ENCODE measurements at regions not wholly inside any gene's neighbourhood (a gene's known extent, or its start where the extent isn't known, plus 50 kb on each side); places are given as distances from the start of the nearest gene placed in this dataset.
"Not testable (repeated sequence)": the region's sequence is repeated elsewhere in the genome, so short reads cannot be mapped to it uniquely, and the experiment has no call there.

DNA sequence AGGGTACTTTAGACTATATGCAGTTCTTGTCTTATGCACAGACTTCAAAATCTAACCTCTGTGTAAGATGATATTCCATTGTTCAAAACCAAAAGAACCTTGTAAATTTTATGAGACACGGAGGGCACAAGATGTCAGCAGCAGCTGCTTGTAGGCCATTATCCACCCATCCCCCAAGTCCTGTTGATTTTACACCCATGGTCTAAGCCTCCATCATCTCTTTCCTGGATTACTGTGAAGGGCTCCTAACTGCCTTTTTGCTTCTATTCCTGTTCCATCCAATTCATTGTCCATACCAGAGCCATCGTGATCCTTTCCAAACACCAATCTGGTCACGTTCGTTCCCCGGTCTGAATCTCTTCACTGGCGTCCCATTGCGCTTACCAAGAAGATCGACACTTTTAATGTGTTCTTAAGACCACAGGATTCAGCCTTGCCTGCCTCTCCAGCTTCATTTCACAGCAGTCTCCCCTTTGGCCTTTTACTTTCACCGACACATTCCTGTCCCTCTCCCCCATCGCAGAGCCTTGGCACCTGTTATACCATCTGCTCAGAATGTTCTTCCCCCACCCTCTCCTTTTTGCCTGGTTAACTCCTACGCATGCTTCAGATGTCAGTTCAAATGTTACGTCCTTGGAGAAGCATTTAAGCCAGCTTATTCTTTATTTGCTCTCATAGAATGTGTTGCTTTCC, 107.3 kb upstream of the POU3F1 start:
- no peak for DNase-seq

DNA sequence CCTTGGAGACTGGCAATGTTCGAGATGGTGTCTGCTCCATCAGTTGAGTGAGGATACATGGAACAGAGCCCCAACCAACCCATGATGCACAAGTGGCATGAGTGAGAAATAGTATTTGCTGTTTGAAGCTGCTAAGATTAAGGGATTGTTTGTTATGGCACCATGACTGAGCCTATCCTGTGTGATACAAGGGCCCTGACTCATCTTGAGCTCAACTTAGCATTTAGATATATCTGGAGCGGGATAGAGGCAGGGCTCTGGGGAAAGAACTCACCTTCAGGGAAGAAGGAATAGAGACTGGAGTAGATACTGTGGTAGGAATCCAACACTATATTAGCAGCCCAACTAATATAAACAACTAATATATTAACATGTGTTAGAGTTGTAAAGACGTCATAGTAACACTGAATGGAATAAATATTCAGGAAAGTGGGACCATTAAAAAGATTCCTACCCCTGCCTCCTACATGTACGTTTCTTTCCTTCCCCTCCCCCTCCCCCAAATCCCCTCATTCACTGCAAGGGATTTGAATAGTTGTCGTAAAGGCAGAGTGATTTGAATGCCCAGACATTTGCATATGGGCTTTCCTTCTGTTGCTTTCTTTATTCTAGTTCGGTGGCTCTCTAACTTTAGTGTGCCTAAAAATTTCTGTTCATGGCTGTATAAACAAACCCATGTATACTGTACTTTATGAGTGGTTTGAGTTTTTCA, 106.6 kb upstream of the POU3F1 start:
- no peak for DNase-seq

DNA sequence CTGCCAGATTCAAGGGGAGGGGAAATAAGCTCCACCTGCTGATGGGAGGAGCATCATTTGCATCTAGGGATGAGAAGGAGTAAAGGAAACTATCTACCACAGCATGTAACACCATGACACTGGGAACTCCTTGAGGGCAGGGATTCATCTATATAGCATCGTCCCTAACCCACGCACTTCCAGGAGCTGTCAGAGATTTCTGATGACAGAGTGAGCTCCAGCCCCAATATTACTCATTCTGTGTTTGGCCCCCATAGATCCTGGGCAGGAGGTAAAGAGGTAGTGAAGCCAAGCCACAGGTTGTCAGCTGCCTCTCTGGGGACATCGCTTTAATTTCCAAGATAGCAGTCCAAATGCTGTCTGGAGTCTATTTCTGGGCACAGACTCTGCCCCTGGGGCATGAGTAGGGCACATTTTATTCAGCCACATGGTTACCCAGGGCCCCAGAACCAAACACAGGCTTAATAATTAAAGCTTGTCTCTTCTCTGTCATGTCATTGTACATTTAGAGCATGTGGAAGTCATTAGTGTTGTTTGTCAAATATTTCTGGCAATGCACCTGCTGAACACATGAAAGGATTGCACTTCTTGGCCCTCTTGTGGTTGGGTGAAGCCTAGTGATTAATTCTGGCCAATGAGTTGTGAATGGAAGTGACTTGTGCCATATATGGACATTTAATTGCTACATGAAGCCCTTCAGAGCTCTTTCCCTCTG, 105.9 kb upstream of the POU3F1 start:
- no peak for DNase-seq

DNA sequence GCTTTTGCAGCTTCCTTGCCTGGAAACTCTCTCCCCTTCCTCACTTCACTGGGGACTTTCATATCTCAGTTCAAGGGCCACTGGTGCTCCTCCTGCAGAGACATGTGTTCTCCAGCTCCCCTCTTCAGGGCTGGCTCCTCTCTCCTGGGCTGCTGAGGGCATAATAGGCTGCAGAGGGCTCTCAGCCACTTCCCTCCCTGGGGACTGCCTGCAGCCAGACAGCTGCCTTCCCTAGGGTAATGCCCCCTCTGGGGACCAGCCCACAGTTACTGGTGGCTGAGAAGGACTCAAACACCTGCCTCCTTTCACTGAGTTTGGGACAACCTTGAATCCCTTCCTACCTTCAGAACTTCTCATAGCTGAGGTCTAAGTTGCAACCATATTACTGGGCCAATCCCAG, 104.8 kb upstream of the POU3F1 start:
- no peak for DNase-seq

DNA sequence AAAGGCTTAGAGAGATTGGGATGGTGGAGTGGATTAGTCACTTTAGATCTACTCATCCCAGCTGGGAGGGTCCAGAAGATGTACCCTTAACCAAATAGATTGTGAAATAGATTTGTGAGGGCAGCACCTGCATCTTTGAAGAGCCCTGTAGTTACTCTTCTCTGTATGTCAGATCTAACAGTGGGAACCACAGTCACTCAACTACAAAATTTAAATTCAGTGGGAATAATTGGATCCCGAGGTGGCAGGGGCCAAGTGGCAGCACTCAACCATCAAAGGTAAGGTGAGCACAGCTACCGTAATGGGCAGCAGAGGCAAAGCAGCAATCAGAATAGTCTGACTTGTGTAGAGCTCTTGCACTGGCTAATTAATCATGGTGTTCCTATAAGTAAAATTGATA, 99.5 kb upstream of the POU3F1 start:
- DNase-seq = not testable (repeated sequence)

DNA sequence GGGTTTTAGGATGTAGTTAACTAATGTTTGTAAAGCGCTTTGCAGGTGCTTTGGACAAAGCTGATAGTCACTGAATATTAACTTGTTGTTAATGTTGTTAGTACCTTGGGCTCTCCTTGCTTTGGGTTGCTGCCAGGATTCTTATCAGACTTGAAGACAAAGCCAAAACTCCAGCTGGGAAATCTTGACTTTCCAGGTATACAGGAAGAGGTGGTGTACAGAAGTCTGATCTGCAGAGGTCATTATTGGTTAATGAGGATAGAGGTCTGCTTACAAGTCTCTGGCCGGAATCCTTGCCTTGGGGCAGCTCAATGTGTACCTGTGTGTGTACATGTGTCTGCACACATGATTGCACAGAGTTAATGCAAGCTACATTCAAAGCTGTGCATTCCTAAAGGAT, 96.0 kb upstream of the POU3F1 start:
- no peak for DNase-seq

DNA sequence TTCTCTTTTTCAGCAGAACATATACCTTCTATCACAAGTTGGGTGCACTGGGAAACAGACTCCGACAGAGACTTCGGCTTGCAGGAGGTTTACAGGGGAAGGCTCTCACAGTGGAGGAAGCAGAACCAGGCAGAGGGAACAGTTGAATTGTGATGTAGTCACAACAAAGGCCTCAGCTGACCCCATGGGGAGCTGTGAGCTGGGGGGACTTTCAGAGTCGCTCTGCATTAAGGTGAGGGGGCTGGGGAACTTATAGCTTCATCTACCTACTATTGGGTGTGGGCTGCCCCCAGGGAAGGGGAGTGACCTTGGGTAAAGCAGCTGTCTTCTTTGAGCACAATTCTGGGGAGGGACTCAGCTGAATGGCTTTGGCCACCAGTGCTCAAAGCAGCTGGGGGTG, 94.9 kb upstream of the POU3F1 start:
- no peak for DNase-seq

DNA sequence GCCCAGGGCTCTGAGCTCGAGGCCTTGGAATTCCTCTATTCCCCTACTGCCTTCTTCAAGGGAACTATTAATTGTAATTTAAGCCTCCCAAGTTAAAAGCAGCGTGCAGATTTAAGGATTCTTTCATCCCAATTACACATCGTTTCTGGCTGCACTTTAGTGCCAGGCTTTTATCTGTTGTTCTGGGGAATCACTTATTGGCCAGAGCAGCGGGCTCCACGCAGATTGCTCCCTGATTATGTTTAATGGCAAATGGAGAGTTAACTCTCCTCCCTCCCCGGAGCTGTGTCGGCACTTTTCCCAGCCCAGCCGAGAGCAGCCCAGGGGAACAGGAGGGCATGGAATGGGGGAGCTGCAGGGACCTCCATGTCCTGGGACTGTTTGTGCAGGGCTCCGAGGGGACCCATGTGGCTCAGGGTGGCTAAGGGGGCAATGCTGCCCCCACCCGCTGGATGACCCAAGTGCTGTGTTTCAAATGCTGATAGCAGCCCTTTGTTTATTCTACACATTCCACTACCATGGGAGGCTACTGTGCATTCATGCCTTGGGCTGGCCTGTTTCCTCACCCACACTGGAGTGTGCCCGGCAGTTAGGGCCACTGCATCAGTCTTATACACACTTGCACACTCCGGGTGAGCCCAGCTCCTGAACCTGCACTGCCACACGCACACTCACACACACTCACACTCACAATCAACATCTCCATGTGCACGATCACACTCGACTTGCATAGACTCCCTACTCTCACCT, 93.3 kb upstream of the POU3F1 start:
- DNase-seq = no peak

DNA sequence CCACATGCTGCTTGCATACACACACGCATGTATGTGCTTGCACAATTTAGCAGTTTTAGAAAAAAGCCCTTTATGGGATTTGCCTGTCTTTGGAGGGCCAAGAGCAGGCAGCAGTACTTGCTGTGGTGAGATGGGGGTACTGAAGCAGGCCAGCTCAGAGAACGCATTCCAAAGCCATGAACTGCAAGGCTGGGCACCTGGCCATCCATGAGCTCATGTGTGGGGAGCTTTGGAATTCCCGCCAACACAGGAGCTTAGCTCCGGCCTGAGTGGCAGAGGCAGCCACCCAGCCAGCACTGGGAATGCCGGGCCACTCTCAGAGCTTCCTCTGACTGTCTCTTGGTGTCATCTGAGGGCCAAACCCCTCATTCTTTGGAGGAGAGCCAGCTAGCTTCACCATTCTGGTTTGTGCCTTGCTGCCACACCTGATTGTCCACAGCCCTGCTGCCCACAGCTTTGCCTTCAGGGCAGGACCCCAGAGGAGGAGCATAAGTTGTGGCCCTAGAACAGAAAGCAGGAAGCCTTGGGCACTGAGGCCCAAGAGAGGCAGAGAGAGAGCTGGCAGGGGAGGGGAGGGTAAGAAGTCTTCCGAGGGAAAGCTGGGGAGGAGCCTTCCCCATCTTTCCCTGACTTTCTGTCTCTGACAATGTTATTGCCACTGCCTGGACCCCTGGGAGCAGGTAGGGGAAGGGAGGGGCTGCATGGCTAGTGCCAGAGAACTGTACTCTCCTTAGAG, 92.1 kb upstream of the POU3F1 start:
- DNase-seq = no peak

DNA sequence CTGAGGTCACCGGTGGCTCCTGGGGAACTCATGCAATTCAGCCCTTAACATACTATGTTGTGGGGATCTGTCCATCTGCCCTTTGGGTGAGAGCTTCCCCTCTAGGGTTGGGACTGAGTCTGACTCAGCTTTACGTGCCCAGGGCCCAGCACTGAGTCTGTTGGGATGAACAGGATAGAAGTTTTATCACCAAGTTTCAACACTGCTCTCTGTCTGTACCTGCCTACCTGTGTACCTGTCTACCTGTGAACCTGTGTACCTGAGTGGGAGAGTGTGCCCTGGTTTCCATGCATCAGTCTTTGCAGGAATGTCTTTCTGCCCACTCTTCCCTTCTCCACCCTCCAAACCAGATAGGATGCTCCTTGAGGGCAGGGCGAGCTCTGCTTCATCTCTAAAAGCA, 90.6 kb upstream of the POU3F1 start:
- no peak for DNase-seq

DNA sequence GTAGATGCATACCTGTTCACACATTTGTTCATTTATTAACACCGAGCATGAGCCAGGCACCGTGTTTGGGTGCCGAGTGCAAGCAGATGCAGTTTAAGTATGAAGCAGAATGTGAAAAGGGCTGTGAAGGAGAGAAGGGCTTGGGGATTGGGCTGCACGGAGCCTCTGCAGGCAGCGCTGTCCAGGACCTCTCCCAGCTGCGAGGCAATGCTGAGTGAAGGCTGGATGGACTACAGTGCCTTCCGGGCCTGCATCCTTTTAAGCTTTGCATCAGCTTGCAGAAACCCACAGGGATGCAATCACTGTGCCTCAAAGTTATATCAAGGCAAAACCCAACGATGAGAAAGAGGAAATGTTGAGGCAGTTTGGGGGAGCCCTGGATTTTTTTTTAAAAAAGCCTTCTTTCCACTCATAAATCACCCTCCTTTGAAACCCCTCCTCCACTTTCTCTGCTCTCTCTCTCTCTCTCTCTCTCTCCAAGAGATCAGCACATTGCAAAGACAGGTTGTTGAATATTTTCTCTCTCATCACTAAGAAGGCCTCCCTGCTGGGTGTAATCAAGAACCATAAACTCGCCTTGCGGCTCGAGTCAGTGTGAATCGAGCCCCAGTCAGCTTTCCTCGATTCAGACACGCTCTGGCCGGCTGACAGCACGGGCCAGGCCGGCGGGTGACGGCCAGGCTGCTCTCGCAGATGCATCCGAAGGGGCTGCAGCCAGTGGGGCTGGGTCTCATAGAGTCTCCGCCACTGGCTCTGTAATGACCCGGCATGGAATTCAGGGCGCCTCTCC, 89.2 kb upstream of the POU3F1 start:
- no peak for DNase-seq

DNA sequence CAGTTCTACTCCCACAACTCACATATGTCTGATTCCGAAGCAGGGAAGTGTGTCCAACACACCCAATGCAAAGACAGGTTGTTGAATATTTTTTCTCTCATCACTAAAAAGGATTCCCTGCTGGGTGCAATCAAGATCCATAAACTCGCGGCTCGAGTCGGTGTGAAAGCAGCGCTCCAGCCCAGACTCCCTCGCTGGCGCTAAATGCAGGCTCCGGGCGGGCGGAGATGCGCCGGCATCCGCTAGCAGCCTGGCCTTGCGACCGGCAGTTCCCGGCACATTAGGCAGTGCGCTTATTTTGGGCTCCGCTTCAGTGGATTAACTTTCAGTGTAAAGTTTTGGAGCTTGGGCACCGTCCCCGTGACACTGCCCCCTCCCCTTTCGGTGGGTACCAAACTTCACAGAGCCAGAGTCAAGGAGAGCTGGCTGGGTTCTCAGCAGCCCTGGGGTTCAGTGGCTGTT, 87.7 kb upstream of the POU3F1 start:
- no peak for DNase-seq

DNA sequence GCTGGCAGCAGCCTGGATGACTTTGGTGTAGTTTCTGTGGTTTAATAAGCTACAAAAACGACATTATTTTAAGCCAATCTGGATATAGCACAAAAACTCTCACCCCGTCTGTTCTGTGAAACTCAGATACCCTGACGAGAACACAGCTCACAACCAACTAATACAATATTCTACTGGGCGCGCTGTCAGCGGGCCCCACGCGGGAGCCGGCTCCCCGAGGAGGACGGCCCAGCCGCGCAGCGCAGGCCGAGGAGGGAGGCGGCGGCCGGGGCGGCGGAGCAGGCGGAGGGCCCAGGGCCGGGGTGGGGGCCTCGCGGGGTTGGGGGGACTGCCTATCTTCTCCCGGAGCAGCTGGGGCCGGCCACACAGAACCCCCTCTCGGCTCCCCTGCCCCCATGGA, 87.2 kb upstream of the POU3F1 start:
- DNase-seq = no peak

DNA sequence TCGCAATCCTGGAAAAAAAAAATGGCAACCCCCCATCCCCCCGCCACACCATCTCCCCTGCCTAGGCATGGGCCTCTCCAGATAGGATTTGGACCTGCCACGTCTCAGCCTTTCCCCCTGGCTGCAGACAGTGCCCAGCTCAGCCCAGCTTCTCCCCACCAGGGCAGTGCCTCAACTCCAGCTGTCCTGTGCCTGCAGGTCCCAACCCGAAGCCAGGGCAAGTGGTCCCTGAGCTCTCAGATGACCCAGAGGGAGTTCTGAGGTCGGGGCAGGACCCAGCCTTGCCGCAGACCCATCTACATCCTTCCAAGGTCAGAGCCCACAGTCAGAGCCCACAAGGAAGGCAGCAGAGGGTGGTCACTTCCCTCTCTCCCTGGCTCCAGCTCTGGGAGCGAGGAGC, 86.7 kb upstream of the POU3F1 start:
- no peak for DNase-seq

DNA sequence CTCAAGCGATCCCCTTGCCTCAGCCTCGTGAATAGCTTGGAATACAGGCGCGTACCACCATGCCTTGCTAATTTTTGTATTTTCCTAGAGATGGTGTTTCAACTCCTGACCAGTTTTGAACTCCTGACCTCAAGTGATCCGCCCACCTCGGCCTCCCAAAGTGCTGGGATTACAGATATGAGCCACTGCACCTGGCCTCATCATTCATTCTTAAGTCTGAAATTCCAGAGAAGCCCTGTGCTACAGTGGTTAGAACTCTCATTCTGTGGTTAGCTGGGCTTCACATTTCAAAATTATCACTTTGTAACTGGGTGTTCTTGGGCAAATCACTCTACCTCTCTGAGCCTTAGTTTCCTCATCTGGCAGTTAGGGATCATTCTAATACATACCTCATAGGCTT, 86.1 kb upstream of the POU3F1 start:
- no peak for DNase-seq

DNA sequence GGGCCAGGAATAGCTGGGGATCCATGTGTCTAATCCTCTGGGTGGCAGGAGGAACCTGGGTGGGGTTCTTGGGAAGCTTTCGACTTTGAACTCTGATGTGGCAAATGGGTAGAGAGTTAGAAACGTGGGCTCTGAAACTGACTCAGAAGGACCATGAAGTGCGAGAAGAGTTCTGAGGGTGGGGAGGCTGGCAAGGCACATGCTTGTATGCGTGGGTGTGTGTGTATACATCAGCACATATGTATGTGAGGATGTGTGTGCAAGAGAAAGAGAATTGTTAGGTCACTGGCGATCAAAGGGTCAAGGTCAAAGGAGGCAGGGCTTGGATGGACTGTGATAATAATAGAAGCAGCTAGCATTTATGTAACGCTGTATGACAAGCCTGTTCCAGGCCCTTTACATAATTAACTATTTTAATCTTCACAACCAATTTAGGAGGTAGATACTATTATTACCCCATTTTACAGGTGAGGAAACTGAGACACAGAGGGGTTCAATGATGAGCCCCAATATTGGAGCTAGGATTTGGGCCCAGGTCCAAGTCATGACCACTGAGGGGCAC, 84.5 kb upstream of the POU3F1 start:
- no peak for DNase-seq

DNA sequence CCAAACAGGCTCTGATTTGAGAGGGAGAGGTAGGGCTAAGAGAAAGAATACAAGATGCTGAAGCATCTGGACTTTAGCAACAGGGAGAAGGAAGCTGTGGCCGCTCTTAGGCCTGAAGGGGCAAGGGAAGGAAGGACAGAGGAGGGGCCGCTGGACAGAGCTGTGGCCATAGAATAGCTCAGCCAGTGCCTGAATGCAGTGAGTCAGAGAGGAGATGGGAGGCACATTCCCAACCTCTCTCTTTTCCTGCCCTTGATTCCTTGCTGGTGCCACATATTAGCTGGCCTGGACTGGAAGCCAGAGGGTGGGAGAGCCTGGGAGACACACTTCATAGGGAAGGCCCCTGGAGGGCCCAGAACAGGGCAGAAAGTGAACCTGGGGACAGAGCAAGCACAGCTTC, 83.4 kb upstream of the POU3F1 start:
- no peak for DNase-seq

DNA sequence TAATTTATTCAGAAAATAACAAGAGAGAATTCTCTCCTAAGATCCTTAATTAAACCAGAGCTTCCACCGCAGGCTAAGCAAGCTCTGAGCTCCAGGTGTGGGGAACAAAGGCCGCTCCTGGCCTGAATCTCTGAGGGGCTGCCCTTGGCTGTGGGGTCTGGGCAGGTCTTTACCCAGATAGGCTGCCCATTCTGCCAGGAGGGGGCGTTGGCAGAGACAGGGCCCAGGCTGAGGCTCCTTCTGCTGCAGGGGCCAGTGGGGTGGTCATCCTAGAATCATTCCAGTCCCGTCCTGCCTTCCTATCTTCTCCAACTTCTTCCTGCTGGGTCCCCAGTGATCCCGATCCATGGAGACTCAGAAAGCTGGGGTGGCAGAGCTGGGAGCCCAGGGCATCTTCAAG, 82.9 kb upstream of the POU3F1 start:
- no peak for DNase-seq

DNA sequence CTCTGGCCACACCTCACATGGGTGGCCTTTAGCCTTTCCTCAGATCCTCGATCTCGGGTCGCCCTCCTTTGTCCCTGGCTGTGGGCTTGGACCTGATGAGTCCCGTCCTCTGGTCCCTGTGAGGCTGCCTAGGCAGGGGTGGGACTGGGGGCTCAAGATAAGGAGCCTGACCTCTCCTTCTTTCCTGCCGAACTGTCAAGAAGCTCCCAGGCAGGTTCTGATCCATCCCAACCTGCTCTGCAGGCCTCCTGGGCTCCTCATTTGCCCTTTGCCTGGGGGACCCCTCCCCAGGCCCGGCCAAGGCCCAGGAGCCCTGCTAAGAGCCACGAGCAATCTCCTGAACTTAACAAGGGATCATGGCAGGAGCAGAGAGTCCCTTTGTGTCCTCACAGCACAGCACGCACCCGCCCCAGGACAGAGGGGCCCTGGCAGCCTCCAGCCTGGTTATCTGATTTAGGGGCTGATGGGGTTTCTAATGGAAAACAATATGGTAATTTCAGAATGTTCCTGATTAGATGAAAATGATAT, 82.4 kb upstream of the POU3F1 start:
- DNase-seq = no peak

DNA sequence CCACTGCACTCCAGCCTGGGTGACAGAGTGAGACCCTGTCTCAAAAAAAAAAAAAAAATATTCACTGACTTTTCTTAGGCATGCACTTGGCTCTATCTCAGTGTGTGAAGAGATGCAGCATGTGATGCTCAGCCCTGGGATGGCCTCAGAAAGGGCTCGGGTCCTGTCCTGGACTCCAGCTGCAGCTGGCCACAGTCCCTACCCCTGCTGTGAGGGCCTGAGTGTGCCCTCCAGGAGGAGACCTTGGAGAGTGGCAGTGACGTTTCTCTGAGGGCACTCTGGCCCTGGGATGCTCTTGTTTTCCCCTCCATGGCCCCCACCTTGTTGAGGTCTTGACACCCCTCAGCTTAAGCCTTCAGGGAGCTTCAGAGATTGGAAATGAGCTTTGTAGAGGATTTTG, 81.9 kb upstream of the POU3F1 start:
- DNase-seq = no peak

DNA sequence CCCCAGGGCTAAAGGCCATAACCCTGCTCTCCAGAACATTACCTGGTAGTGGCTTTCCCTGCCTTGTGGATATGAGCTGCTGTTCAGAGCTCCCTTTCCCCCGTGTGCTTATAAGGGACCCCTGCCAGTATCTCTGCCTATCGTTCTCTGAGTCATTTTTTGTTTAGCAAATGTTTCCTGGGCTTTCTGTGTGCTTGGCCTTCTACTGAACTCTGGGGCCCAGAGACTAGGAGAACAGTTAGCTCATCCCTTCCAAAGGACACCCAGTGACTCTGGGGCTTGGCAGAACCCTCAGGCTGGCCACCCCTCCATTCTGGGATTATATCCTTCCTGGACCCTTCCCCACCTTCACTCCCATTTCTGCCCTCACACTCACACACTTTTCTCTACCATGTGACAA, 80.8 kb upstream of the POU3F1 start:
- no peak for DNase-seq
